Uterus (tissue), 3 donors: ENCODE measurements at regions not wholly inside any gene's neighbourhood (a gene's known extent, or its start where the extent isn't known, plus 50 kb on each side); places are given as distances from the start of the nearest gene placed in this dataset.
A peak's percentile ranks its signal among the peaks of the same experiment; 100 is the strongest.

ENCODE experiments used
- DNase-seq, 2 donors: peaks; one replicate each; pipeline ENCODE4 v3.0.0-alpha.2; 2019 to 2020
- H3K27ac ChIP-seq, 2 donors: fragments of 200-600 bp; sonication (generic); 1 replicate in 1 of 2; 2 replicates in 1 of 2; pipeline ENCODE4 v1.5.1; 2016 to 2018
- H3K27me3 ChIP-seq, 2 donors: fragments of 200-600 bp; sonication (generic); one replicate each; pipeline ENCODE4 v1.5.1; 2018 to 2019; ENCODE audit warnings: control low read depth in 1 of 2
- H3K36me3 ChIP-seq, 2 donors: fragments of 200-600 bp; sonication (generic); one replicate each; pipeline ENCODE4 v1.5.1; 2019; ENCODE audit warnings: control low read depth in 1 of 2
- H3K4me1 ChIP-seq, 2 donors: fragments of 200-600 bp; sonication (generic); one replicate each; pipeline ENCODE4 v1.5.1; 2018 to 2019; ENCODE audit warnings: control low read depth in 1 of 2
- H3K4me3 ChIP-seq, 2 donors: fragments of 200-600 bp; sonication (generic); 1 replicate in 1 of 2; 2 replicates in 1 of 2; pipeline ENCODE4 v1.5.1; 2018 to 2019; ENCODE audit warnings: mild to moderate bottlenecking in 1 of 2
- H3K9me3 ChIP-seq, 2 donors: fragments of 200-600 bp; sonication (generic); one replicate each; pipeline ENCODE4 v1.5.1; 2019; ENCODE audit warnings: control low read depth in 1 of 2
- CTCF ChIP-seq, 4 experiments: fragments of 200-600 bp in 2 of 4; fragments of 450-650 bp in 2 of 4; sonication (generic) in 2 of 4; IDR thresholded peaks; one replicate each; pipeline ENCODE4 v1.5.1; 2016 to 2019; ENCODE audit warnings: antibody characterized with exemption in 4 of 4, mild to moderate bottlenecking in 2 of 4, moderate library complexity in 1 of 4
- POLR2A ChIP-seq, 2 donors: fragments of 450-650 bp; IDR thresholded peaks; one replicate each; pipeline ENCODE4 v1.6.1; 2016; ENCODE audit warnings: antibody characterized with exemption in 2 of 2, mild to moderate bottlenecking in 1 of 2, moderate library complexity in 1 of 2
- intact Hi-C: fragments of 100-400 bp; cut with DNase I; formaldehyde crosslinking; loops from one replicate; pipeline ENCODE4 v1.15.1; 2023; ENCODE audit warnings: low total_unique reads
- donor health status: DM: yes; HTN: yes; CAD: no.

- no peaks in the 10 kb centered on the region for H3K9me3 ChIP-seq
- intact Hi-C loops, result no loop called here
- H3K27ac ChIP-seq, result peak overlapping the region in 1 of 2 donors; percentile 72
- no peaks in the 10 kb centered on the region for H3K36me3 ChIP-seq
- H3K4me1 ChIP-seq, result no peaks in the 10 kb centered on the region
- no peak for TF ChIP-seq POLR2A (IDR thresholded peaks at IDR 0.05)
- no peak for TF ChIP-seq CTCF (IDR thresholded peaks at IDR 0.05)
- DNase-seq, result no peak
- no peak overlapping the region for H3K4me3 ChIP-seq
- H3K27me3 ChIP-seq, result no peaks in the 10 kb centered on the region
Measured at GRCh38 chrX:10726647-10727046, 106.3 kb upstream of the MID1 start.

- no peak overlapping the region for H3K4me3 ChIP-seq
- no peak for DNase-seq
- intact Hi-C loops, result no loop called here
- no peak for TF ChIP-seq CTCF (IDR thresholded peaks at IDR 0.05)
- no peak for TF ChIP-seq POLR2A (IDR thresholded peaks at IDR 0.05)
- H3K27ac ChIP-seq, result peak overlapping the region; percentile 52 to 72
- no peaks in the 10 kb centered on the region for H3K27me3 ChIP-seq
- no peaks in the 10 kb centered on the region for H3K4me1 ChIP-seq
- no peaks in the 10 kb centered on the region for H3K36me3 ChIP-seq
- H3K9me3 ChIP-seq, result no peaks in the 10 kb centered on the region
Measured at GRCh38 chrX:10728806-10729389, 108.5 kb upstream of the MID1 start.

GRCh38 chrX:10739426-10739825 is 119.0 kb upstream of the MID1 start:
- TF ChIP-seq CTCF (IDR thresholded peaks at IDR 0.05), result no peak
- TF ChIP-seq POLR2A (IDR thresholded peaks at IDR 0.05), result no peak
- Histone ChIP-seq H3K27me3 (no peaks in the 10 kb centered on the region), H3K4me1 (no peaks in the 10 kb centered on the region), H3K36me3 (no peaks in the 10 kb centered on the region), H3K4me3 (no peak overlapping the region), H3K27ac (no peak overlapping the region), H3K9me3 (no peaks in the 10 kb centered on the region)
- intact Hi-C loops, result no loop called here
- DNase-seq, result no peak

- H3K4me1 ChIP-seq, result no peaks in the 10 kb centered on the region
- DNase-seq, result no peak
Measured at GRCh38 chrX:10741003-10741402, 120.6 kb upstream of the MID1 start.

GRCh38 chrX:10741550-10741949 is 121.2 kb upstream of the MID1 start:
- intact Hi-C loops, result no loop called here
- H3K36me3 ChIP-seq, result no peaks in the 10 kb centered on the region
- TF ChIP-seq POLR2A (IDR thresholded peaks at IDR 0.05), result no peak
- no peak for TF ChIP-seq CTCF (IDR thresholded peaks at IDR 0.05)
- H3K4me3 ChIP-seq, result no peak overlapping the region
- peak overlapping the region in 1 of 2 donors; percentile 20 for H3K27ac ChIP-seq
- no peaks in the 10 kb centered on the region for H3K4me1 ChIP-seq
- H3K9me3 ChIP-seq, result no peaks in the 10 kb centered on the region
- DNase-seq, result no peak
- H3K27me3 ChIP-seq, result no peaks in the 10 kb centered on the region

More at GRCh38 chrX:10741003-10741402, 120.6 kb upstream of the MID1 start:
- H3K4me3 ChIP-seq, result no peak overlapping the region
- no peaks in the 10 kb centered on the region for H3K27me3 ChIP-seq
- TF ChIP-seq POLR2A (IDR thresholded peaks at IDR 0.05) (no peak), CTCF (IDR thresholded peaks at IDR 0.05) (no peak)
- intact Hi-C loops, result no loop called here
- H3K36me3 ChIP-seq, result no peaks in the 10 kb centered on the region
- H3K27ac ChIP-seq, result no peak overlapping the region
- H3K9me3 ChIP-seq, result no peaks in the 10 kb centered on the region
